ENCODE measurements at regions not wholly inside any gene's neighbourhood (a gene's known extent, or its start where the extent isn't known, plus 50 kb on each side); places are given as distances from the start of the nearest gene placed in this dataset.
"Not testable (repeated sequence)": the region's sequence is repeated elsewhere in the genome, so short reads cannot be mapped to it uniquely, and the experiment has no call there.

DNA sequence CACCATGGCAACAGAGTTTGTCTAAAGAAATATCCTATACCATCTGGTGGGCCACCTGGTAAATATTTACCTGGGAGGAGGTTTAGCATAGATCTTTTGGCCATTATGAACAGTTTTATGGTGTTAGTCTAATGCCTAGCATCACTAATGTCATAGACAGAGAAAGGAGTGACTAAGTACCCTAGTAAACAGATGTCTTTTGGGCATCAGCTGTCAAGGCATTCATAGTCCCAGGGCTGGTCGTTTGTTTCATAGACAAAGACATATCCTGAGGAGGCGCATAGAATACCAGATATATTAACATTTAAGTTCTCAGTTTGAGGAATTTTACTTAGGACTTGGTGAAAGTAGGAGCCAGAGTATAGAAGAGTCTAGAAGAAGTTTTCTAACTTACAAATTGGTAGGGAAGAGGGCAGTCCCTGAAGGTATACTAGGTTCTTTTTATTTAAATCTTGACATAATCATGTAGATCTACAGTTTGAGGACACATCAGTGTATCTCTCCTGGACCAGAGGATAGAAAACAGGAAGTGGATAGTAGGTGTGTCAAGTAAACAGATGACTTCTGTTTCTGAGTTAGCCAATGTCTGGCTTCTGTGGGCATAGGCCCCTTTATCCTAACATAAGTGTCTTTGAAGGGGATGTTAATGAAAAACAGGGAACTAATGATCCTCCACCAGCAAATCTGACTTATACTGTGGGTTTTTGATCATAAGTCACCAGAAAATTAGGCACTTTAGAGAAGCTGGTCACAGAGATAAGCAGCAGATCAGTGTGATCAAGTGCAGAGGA is 105.0 kb upstream of the PRSS3 start:
- no peak for DNase-seq (ENCODE audit: low read depth, low spot score)

DNA sequence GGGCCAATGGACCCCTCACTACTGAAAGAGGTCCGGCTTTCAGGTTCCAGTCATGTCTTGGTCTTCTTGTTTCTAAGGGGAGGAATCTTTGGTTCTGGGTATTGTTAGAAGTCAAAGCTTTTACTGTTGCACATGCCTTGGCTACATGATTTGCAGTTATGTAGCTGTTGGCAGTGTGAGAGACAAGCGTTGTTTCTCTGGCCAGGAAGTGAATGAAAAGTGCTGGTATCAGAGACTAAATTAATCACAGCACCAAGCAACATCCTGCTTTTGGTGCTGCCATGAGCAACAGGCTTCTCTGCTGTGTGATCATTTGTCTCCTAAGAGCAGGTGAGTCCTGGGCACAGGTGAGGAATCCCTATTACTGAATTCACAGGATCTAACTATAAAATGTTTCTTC is 100.1 kb upstream of the PRSS3 start:
- DNase-seq (ENCODE audit: low read depth, low spot score): no peak

DNA sequence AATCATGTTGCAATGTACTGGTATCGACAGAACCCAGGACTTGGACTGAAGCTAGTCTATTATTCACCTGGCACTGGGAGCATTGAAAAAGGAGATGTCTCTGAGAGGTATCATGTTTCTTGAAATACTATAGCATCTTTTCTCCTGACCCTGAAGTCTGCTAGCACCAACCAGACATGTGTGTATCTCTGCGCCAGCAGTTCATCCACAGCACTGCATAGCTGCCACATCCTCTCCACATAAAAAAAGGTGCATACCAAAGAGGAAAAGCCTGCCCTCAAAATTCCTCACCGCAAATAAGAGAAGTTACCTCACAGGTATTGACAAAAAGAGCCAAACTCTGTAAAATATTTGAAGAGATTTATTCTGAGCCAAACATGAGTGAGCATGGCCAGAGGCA is 99.5 kb upstream of the PRSS3 start:
- DNase-seq (ENCODE audit: low read depth, low spot score): no peak

DNA sequence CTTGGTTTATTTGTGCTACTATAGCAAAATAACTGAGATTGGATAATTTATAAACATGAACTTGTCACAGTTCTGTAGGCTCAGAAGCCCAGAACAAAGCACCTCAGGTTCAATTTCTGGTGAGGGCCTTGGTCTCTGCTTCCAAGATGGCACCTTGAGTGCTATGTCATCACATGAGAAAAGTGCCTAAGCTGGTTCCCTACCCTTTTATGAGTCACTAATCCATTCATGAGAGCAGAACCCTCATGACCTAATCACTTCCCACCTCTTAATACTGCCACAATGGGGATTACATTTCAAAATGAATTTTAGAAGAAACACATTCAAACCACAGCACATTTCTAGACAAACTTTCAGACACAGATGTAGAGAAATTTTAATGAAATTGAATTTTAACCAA is 98.2 kb upstream of the PRSS3 start:
- no peak for DNase-seq (ENCODE audit: low read depth, low spot score)

DNA sequence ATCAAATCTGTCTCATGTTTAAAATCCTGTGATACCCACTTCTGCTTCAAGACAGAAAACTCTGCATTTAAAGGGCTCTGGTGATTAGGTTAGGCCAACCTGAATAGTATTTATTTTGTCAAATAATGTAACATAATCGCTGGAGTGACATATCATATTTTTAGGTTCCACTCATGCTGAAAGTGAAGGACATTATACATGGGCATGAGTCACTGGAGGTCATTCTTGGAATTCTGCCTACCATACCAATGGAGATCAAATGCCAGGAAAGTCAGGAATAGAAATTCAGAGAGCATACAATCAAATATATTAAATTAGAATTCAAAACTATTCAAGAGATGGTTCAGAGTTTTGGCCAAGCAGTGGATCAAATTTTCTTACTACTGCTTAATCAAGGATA is 97.1 kb upstream of the PRSS3 start:
- no peak for DNase-seq (ENCODE audit: low read depth, low spot score)

DNA sequence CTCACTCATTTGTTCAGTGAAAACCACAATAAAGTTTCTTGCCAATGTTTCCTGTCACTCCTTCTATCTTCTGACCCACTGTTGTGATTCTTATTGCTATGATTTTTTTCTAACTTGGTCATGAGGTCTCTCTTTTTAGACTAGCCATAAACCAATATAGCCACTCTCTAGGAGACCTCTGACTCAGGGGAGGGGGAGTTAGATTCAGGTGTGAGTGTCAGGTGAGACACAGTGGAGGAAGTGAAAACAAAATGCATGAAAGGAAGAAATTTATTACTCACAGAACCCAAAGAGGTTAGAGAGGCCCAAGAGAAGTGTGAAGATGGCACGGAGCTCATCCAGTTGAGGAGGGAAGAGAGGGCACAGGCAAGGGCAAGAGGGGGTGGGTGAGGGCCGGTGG is 94.4 kb upstream of the PRSS3 start:
- not testable (repeated sequence) for DNase-seq (ENCODE audit: low read depth, low spot score)

DNA sequence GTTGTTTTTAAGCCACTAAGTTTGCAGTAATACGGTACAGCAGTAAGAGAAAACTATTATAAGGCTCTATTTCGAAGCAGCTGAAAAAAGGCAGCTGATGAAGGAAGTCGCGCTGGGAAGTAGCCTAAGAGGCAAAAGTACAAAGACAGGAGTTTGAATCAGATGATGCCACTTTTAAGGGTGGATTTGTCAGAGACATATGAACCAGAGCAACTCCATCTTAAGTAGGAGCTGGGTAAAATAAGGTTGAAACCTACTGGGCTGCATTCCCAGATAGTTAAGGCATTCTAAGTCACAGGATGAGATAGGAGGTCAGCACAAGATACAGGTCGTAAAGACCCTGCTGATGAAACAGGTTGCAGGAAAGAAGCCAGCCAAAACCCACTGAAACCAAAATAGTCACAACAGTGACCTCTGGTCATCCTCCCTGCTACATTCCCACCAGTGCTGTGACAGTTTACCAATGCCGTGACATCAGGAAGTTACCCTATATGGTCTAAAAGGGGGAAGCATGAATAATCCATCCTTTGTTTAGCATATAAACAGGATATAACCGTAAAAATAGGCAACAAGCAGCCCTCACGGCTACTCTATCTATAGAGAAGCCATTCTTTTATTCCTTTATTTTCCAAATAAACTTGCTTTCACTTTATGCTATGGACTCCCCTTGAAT is 91.8 kb upstream of the PRSS3 start:
- DNase-seq (ENCODE audit: low read depth, low spot score): no peak

DNA sequence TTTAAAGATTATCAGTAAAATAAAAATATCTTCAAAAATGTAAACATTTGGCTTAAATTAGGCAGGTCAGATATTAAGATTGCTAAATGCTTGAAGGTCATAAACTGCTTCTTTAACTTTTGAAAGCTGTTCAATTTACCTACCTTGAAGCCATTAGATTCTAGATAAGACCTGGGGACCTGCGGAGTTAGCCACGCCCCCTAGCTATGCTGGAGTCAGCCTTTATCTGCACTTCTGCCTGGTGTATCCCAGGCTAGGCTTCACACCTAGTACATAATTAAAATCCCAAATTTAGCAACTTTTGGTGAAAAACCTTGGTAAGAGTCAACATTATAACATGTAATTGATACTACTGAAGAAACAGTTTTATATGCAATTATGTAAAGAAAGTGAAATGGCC is 89.9 kb upstream of the PRSS3 start:
- DNase-seq (ENCODE audit: low read depth, low spot score): not testable (repeated sequence)

DNA sequence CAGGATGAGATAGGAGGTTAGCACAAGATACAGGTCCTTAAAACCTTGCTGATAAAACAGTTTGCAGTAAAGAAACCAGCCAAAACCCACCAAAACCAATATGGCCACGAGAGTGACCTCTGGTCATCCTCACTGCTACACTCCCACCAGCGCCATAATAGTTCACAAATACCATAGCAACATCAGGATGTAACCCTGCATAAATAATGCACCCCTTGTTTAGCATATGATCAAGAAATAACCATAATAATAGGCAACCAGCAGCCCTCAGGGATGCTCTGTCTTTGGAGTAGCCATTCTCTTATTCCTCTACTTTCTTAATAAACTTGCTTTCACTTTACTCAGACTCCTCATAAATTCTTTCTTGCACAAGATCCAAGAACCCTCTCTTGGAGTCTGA is 86.9 kb upstream of the PRSS3 start:
- DNase-seq (ENCODE audit: low read depth, low spot score): no peak

DNA sequence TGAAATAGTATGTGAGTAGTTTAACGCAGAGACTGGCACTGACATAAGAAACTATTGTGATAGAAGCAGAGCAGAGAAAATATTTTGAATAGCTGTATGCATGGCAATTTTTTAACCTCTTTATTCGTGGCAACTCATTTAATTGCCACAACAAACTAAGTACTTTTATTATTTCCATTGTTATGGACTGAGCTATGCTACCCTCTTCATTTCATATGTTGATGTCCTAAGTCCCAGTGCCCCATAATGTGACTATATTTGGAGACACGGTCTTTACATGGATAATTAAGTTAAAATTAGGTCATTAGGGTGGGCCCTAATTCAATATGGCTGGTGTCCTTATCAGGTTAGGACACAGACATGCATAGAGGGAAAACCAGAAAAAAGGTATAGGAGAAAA is 86.1 kb upstream of the PRSS3 start:
- no peak for DNase-seq (ENCODE audit: low read depth, low spot score)

DNA sequence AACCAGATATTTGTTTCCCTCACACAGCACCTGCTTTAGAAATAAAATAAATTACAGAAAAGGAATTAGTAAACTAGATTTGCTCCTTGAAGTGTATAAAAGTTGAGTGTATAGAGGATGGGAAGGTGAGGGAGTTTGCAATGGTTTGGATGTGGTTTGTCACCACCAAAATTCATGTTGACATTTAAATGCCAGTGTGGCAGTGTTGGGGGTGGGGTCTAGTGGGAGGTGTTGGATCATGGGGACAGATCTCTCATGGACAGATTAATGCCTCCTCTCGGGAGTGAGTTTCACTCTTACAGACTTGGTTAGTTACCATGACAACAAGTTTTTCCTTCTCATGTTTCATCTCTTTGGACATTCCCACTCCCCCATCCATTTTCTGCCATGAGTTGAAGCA is 83.9 kb upstream of the PRSS3 start:
- not testable (repeated sequence) for DNase-seq (ENCODE audit: low read depth, low spot score)

DNA sequence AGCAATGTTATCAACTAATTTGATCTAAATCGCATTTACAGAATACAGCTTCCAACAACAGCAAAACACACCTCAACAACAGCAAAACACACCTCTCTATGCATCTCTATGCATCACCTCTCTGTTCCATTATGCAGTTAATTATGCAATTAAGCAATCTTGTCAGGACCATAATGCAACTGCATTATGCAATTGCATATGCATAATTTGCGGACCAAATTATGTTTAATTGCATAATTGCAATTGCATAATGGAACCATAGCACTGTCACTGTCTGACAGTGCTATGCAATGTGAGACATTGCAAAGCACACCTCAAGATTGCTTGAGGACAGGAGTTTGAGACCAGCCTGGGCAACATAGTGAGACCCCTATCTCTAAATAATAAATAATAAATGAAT is 80.4 kb upstream of the PRSS3 start:
- DNase-seq (ENCODE audit: low read depth, low spot score): no peak

DNA sequence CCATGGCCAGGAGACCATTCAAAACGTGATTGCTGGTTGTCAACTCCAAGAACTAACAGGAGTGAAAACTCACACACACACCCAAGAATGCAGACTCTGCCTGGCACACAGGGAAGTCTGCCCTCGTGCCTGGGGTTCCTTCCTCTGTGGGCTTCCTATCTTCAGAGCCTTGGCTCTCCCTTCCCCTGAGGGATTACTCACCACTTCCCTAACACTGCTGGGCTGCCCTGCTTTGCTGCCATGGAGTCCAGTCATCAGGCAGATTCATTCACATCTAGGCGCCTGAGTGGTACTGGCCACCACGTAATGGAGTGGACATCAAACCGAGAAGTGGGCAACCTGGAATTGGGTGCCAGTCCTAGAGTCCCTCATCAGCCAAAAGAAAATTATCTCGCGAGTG is 76.4 kb upstream of the PRSS3 start:
- no peak for DNase-seq (ENCODE audit: low read depth, low spot score)

DNA sequence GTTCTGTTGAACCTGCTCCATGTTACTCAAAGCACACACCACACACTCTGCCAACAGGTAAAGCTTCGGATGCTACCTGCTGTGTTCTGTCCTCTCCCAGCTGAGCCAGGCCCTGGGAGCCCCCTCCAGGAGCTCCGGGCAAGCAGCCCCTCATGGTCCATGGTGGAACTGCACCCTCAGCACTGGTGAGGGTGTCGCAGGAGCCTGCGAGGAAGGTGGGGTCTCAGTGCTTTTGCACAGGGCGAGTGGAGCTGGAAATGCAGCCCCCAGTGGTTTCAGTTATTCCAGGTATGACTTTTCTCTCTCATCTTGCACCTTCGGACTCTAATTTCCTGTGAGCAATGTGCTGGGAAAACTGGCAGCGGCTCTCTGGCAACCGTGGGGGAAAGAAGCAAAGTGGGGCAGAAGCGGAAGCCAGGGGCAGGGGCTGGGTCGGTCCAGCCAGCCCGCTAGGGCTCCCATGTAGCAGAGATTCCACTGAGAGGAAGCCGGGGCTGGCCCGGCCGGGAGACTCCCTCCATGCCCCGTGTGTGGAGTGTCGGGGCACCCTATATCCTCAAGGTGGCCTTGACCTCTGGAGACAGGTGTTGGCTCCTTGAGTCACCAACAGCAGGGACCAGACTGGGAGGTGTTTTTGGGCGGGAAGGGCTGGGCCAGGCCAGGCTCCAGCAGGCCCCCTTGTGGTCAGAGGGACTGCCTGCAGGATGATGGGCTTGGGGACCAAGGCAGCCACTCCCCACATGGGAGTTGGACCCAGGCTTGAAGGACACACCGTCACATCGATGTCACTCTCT is 75.6 kb upstream of the PRSS3 start:
- DNase-seq (ENCODE audit: low read depth, low spot score): no peak

DNA sequence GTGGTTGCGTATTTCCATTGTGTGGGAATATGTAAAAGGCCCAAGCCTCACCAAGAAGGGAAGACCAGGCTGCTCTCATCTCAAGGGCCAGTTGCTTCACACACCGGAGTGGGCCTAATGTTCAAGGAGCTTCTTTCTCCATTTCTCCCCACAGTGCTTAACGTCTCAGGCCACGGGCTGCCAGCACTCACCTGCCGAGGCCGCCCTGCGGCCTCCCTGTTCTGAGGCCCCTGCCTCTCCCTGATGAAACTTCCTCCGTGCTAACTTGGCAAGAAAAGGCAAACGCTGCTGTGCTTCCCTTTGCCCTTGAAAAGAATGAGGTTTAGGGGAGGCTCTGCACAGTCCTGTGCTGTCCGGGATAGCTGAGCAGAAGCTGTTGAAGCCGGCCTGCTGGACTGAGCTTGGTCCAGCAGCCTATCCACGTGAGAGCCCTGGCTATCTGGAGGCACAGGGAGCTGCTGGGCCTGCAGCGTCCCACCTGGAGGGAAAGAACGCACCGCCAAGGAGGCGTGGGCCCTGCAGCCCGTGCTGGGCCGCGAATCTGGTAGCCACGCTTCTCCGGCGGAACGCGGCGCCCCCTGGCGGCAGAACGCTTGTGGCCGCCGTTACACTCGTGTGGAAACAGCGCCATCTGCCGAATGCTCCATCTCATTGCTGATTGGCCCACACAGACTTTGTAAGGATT is 73.5 kb upstream of the PRSS3 start:
- DNase-seq (ENCODE audit: low read depth, low spot score): peak; percentile 73

DNA sequence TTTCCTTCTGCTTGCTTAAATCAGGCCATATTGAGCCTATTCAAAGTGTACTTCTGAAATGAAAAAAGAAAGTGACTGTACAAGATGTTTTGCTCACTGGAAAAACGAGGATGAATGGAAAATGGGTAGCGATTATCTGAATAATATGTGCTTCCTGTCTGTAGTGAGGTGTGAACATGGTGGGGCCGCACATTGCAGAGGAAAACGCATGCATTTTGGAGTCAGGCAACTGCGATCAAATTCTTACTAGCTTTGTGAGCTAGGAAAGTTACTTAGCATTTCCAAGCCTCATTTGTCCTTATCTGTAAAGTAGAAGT is 73.0 kb upstream of the PRSS3 start:
- no peak for DNase-seq (ENCODE audit: low read depth, low spot score)

DNA sequence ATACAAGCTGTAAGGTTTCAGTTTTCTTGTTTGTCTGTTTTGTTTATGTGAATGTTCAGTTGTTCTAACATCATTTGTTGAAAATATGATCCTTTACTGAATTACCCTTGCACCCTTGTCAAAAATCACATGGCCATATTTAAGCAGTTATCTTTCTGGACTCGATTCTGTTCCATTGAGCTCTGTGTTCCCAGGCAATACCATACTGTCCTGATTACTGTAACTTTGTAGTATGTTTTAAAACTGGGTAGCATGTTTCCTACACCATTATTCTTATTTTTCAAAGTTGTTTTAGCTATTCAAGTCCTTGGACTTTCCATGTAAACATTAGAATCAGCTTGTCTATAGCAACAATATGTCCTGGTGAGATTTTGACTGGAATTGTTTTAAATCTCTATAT is 66.7 kb upstream of the PRSS3 start:
- DNase-seq (ENCODE audit: low read depth, low spot score): no peak

DNA sequence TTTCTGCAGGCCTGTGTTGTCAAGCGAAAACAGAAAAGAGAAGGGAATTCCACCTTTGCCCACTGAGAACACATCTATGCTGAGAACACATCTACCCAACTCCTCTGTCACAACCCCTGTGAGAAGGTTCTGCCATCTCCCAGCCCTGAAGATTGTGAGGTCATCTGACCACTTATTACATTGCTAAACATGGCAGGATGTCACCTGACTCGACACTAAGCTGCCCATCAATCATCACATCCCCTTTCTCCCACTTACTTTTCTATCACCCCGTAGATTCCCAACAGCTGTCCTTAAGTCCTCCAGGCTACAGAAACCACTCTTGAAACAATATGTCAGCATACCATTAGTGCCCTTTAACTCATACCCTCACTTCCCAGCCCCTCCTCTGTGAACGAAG is 64.2 kb upstream of the PRSS3 start:
- no peak for DNase-seq (ENCODE audit: low read depth, low spot score)

DNA sequence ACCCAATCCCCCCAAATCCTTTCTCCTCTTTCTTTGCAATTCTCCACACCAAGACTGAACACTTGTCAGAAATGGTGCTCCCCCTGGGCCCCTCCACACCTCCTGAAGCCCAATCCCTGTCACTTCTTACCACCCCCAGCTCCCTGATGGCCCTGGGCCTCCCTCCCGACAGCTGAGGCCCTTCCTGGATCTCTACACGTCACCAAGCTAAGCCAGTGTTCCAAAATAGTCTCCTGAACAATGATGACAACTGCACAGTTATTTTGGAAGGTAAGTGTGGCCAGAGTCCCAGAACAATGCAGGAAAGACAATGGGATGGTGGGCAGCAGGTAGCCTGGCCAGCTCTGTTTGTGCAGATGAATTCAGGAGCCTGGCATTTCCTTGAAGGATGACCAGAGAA is 63.7 kb upstream of the PRSS3 start:
- no peak for DNase-seq (ENCODE audit: low read depth, low spot score)

DNA sequence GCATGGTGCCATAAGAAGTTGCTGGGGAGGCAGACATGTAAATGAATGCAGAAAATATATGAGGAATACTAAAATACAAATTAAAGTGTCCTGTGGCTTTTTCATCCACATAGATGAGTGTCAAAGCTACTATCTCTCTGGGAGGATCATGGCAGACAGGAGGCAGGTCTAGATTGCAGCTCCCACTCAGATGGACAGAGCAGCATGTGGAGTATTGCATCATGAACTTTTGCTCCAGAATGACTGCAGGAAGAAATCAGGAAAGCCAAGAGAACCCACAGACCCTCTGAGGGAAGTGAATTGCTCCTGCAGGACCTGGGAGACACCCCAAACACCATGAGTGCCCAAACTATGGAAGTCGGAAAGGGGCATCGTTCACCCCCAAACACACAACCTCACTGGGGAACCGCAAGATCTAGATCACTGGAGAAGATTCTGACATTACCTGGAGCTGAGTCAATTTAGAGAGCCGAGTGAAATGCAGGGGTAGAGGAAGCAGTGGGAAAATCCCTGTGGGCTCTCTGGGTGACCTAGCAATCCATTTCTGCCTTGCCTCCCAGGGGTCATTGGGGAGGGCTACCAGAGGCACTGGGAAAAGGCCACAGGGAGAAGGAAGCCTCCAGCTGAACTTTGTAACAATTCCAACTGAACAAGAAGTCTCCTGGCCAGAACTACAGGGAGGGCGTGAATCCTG is 61.0 kb upstream of the PRSS3 start:
- DNase-seq (ENCODE audit: low read depth, low spot score): not testable (repeated sequence)

DNA sequence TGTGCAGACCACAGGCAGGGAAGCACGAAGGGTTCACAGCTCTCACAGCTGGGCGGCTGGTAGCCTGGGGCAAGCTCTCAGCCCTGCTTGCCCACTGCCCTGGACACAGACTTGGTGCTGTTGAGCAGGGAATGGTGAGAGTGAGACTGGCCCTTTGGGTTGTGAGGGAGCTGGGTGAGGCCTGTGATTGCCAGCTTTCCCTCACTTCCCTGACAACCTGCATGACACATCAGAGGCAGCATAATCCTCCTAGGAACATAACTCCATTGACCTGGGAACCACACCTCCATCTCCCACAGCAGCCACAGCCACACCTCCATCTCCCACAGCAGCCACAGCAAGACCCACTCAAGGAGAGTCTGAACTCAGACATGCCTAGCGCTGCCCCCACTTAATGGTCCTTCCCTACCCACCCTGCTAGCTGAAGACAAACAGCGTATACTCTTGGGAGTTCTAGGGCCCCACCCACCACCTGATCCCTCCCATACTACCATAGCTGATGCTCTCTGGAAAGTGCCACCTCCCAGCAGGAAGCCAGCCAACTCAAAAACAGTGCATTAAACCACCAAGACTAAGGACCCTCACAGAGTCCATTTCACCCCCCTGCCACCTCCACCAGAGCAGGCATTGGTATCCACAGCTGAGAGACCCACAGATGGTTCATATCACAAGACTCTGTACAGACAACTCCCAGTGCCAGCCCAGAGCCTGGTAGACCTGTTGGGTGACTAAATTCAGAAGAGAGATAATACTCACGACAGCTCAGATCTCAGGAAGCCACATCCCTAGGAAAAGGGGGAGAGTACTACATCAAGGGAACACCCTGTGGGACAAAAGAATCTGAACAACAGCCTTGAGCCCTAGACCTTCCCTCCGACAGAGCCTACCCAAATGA is 60.2 kb upstream of the PRSS3 start:
- not testable (repeated sequence) for DNase-seq (ENCODE audit: low read depth, low spot score)

Measured in activated CD4-positive, CD25-positive, alpha-beta regulatory T cell treated with anti-CD3 and anti-CD28 coated beads, Interleukin-2, amount 50 U/mL, for 16 hours (primary cell).